GM19397 (cell line): ENCODE measurements at regions not wholly inside any gene's neighbourhood (a gene's known extent, or its start where the extent isn't known, plus 50 kb on each side); places are given as distances from the start of the nearest gene placed in this dataset.
"Not testable (repeated sequence)": the region's sequence is repeated elsewhere in the genome, so short reads cannot be mapped to it uniquely, and the experiment has no call there.

Source experiments
- ATAC-seq: cut with Tn5 transposase; IDR thresholded peaks from one replicate; pipeline ENCODE4 v1.9.1; 2021; ENCODE audit warnings: mild to moderate bottlenecking, moderate library complexity; ENCODE audit not compliant: unreplicated experiment

- ATAC-seq, result no peak
These were observed 51.5 kb upstream of the GRM3 start for GRCh38 chr7:86592185-86592584.

DNA sequence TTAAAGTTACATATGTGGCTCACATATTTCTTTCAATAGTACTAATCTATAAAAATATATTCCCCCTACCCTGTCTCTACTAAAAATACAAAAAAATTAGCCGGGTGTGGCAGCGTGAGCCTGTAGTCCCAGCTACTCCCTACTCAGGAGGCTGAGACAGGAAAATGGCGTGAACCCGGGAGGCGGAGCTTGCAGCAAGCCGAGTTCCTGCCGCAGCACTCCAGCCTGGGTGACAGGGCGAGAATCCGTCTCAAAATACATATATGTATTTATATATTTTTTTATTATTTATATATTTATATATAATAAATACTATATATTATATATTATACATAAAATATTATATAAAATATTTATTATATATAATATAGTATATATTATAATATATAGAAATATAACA is 69.7 kb upstream of the GRM3 start:
- ATAC-seq, result no peak

- no peak for ATAC-seq
These were observed 84.8 kb upstream of the GRM3 start for GRCh38 chr7:86558680-86559501.

- no peak for ATAC-seq
These were observed 109.1 kb upstream of the GRM3 start for GRCh38 chr7:86534641-86535040.

DNA sequence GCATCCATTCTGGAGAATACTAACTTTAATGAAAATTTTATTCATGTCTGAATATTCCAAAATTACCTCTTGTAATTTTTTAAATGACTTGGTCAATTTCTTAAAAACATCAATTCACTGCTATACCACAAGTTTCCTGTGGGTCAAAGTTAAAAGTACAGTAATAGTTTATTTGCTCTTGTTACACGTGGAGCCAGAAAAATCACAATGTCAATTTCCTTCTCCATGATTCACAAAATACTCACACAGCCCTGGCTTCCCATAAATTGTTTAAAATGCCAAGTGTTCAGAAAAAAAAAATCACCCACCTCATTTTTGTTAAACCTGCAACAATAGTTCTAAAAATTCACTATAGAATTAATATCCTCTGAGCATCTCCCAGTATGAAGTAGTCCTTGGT is 139.5 kb upstream of the GRM3 start:
- ATAC-seq, result no peak

- no peak for ATAC-seq
These were observed 143.7 kb upstream of the GRM3 start for GRCh38 chr7:86499986-86500385.

- ATAC-seq, result no peak
These were observed 157.9 kb upstream of the GRM3 start for GRCh38 chr7:86485827-86486226.

DNA sequence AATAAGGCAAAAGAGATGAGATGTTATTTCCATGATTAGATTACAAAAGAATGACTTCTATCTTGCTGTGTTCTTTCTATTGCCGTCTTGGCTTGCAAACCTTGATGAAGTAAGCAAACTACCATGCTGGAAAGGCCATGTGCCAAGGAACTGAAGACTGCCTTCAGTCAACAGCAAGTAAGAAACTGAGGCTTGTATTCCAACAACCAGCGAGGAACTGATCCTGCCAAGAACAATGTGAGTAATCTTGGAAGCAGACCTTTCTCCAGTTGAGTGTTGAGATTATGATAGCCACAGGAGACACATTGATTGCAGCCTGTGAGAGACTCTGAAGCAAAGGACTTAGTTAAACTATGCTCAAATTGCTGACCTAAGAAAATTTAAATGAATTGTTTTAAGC is 164.6 kb upstream of the GRM3 start:
- no peak for ATAC-seq

DNA sequence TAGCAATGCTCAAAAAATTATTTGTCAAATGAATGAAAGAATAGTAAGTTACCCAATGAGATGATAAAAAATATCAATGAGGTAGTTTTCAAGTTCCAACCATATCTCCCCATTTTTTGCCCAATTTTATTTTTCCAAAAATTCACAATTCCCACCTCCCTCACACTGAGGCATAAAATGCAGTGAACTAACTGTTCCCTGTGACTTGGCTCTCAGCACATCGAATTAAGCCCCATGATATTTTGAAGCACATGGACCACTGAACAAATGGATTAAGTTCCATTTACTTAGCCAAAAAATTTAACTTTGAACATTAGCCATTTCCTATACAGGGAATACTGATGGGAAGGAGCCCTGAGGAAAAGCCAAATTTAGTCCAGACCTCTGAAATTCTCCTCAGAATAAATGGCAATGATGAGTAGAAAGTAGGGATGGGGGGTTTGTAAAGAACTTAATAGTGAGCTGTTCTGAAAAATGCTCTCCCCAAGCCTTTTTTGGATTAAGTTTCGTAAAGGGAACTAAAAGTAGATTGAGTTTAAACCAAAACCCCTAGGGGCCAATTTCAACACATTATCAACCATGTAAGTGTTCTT is 166.3 kb upstream of the GRM3 start:
- ATAC-seq, result no peak

GRCh38 chr7:86470763-86471162 is 172.9 kb upstream of the GRM3 start:
- ATAC-seq, result no peak

DNA sequence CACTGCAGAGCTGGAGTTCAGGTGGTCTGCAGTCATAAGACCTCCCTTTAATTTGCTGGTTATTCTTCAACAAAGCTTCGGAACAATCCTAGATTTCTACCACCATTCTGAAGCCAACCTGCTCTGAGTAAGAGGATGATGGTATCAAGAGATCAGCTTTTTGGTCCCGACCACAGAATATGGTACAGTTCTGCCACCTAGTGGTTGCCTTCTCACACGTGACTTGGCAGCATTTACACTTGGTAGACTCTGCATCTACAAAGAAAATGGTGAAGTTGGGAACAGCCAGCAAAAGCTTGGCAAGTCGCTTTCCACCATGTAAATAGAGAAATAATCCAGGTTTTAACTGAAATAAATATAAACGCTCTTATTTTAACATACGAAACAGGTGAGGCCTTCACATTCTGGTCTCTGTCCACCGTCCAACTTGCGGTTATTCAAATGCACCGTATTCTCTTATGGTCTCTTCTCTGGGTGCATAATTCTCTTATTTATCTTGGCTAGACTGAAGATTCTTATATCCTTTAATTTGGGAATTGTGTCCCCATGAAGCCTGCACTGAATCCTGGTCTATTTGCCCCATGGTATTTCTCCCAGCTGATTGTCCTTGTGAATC is 173.9 kb upstream of the GRM3 start:
- peak; percentile 100 for ATAC-seq

DNA sequence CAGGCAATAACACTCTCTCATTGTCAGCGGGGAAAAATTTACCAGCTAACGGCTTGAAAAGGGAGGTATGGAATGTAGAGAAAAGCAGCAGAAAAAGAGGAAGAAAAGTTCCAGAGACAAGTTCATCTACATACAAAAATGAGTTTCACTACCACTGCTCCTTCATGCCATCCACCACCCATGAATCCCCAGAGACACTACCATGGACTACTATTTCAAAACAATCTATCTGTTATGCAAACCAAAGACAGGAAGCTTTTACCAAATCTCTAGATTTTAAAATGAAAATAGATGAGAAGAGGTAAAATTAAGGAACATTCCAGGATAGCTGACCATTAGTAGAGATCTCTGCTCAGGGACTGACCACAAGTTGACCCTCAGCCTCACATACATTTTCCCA is 189.0 kb upstream of the GRM3 start:
- ATAC-seq, result no peak

GRCh38 chr7:86453454-86453853 is 190.3 kb upstream of the GRM3 start:
- ATAC-seq, result no peak

DNA sequence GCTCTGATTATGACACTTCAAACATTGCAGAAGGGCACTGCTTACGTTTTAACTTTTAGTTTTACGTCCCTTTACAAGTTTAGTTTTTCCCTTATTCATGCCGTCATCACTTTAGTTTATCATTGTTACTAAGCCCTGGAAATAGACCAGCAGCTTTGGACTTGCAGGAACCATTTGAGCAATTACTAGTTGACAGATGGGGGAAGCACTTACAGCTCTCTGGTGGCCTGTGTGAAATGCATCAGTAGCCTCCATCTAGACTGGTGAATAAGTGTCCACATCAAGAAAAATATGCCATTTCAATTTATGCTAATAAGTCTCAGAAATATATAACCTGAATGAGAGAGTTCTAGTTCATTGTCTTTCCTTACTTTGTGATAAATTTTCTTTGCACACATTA is 194.9 kb upstream of the GRM3 start:
- no peak for ATAC-seq

DNA sequence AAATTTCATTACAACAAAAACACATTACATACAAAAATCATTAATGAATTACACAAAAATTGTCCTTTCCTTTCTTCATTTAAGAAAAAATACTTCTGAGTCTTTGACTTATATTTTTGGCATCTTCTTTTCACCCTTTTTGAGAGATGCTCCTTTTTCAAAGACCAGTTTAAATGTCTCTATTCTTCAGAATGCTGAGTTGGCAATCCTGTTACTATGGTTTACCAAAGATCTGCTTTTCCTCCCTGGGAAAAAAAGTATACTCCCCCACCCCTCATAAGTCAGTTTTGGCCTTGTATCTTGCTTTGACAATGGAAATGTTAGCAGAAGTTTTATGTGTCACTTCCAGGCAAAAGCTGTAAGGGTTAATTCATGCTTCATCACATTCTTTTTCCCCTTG is 198.4 kb upstream of the GRM3 start:
- ATAC-seq, result no peak

- no peak for ATAC-seq
These were observed 199.5 kb upstream of the GRM3 start for GRCh38 chr7:86444245-86444644.

GRCh38 chr7:86440420-86440819 is 203.3 kb upstream of the GRM3 start:
- not testable (repeated sequence) for ATAC-seq

GRCh38 chr7:86437951-86438450 is 205.7 kb upstream of the GRM3 start:
- ATAC-seq, result no peak

DNA sequence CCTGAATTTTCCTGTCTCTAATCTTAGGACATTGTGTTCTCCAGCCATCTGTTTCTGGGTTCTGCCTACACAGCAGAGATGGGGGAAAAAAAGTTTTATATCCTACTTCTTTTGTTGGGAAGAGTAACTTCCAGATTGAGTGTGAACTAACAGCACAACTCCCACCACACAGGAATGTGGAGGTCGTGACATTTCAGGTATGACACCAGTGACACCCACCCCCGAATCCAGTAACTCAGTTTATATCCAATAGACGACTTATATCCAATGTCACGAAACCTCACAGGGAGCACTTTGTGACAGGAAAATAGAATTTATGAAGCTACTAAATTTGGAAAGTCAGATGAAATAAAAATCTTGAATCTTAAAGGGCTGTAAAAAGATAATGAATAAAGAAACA is 211.9 kb upstream of the GRM3 start:
- no peak for ATAC-seq

DNA sequence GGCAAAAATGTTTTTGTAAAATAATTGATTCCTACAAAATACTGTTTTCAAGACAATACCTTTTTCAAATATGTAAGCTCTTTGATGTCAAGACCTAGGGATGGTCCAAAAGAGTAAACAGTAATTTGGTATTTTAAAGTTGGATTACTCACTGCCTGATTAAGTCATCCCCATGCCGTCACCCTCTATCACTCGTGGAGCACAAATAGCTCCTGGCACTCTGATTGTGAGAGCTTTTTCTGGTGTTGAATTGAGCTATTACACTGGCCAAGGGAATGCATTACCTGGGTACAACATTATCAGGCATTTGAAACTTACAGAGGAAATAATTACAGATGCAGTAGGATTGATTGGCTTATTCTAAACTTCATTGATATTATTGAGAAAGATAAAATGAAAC is 231.9 kb upstream of the GRM3 start:
- no peak for ATAC-seq

DNA sequence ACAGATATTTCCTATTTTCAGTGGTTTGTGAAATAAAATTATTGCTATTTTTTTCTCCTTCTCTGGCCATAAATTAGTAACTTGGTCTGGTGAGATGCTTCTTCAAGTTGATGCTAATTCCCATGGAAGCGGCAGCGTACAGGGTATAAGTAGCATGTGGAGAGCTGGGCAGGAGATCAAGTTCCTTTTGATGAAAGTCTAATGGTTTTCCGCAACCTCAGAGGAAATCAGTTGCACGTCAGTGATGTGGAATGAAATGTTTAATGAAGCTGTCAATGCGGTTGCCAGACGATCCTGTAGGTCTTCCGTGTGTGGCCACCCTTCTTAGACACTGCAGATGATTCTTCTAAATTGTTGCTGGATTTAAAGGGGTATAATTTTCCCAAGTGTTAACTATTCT is 236.4 kb upstream of the GRM3 start:
- ATAC-seq, result no peak

DNA sequence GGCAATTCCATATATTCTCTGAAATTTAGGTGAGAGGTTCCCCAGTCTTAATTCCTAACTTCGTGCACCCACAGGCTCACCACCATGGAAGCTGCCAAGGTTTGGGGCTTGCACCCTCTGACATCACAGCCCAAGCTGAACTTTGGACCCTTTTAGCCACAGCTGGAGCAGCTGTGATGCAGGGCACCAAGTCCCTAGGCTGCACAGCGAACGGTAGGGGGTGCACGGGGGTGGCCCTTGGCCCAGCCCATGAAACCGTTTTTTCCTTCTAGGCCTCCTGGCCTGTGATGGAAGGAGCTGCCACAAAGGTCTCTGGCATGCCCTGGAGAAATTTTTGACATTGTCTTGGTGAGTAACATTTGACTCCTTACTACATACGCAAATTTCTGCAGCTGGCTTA is 251.9 kb upstream of the GRM3 start:
- no peak for ATAC-seq
